ENCODE measurements at regions not wholly inside any gene's neighbourhood (a gene's known extent, or its start where the extent isn't known, plus 50 kb on each side); places are given as distances from the start of the nearest gene placed in this dataset.

- no peaks in the 10 kb centered on the region for H3K4me1 ChIP-seq
- no peak overlapping the region for H3K4me3 ChIP-seq
- no peak for TF ChIP-seq CTCF (IDR thresholded peaks at IDR 0.05)
- no peaks in the 10 kb centered on the region for H3K36me3 ChIP-seq
- H3K27me3 ChIP-seq, result no peaks in the 10 kb centered on the region
- H3K27ac ChIP-seq, result no peak overlapping the region
- no peaks in the 10 kb centered on the region for H3K9me3 ChIP-seq
- no peak for DNase-seq (ENCODE audit: low spot score)
These were observed 659.3 kb upstream of the ARRDC4 start for GRCh38 chr15:97301166-97301565.

- no peaks in the 10 kb centered on the region for H3K9me3 ChIP-seq
- no peak overlapping the region for H3K27ac ChIP-seq
- TF ChIP-seq CTCF (IDR thresholded peaks at IDR 0.05), result no peak
- no peaks in the 10 kb centered on the region for H3K4me1 ChIP-seq
- H3K27me3 ChIP-seq, result no peaks in the 10 kb centered on the region
- no peaks in the 10 kb centered on the region for H3K36me3 ChIP-seq
- DNase-seq (ENCODE audit: low spot score), result no peak
- H3K4me3 ChIP-seq, result no peak overlapping the region
These were observed 644.1 kb upstream of the ARRDC4 start for GRCh38 chr15:97316362-97316761.

GRCh38 chr15:97317163-97317562 is 643.3 kb upstream of the ARRDC4 start:
- Histone ChIP-seq H3K27ac (no peak overlapping the region), H3K27me3 (no peaks in the 10 kb centered on the region), H3K4me1 (no peaks in the 10 kb centered on the region), H3K4me3 (no peak overlapping the region), H3K36me3 (no peaks in the 10 kb centered on the region), H3K9me3 (no peaks in the 10 kb centered on the region)
- no peak for DNase-seq (ENCODE audit: low spot score)
- TF ChIP-seq CTCF (IDR thresholded peaks at IDR 0.05), result no peak

GRCh38 chr15:97319291-97319690 is 641.2 kb upstream of the ARRDC4 start:
- TF ChIP-seq CTCF (IDR thresholded peaks at IDR 0.05), result no peak
- H3K36me3 ChIP-seq, result no peaks in the 10 kb centered on the region
- DNase-seq (ENCODE audit: low spot score), result no peak
- no peaks in the 10 kb centered on the region for H3K27me3 ChIP-seq
- H3K4me3 ChIP-seq, result no peak overlapping the region
- no peaks in the 10 kb centered on the region for H3K9me3 ChIP-seq
- H3K27ac ChIP-seq, result no peak overlapping the region
- no peaks in the 10 kb centered on the region for H3K4me1 ChIP-seq

- Histone ChIP-seq H3K27me3 (no peaks in the 10 kb centered on the region), H3K4me3 (no peak overlapping the region), H3K9me3 (no peaks in the 10 kb centered on the region), H3K4me1 (no peaks in the 10 kb centered on the region), H3K36me3 (no peaks in the 10 kb centered on the region), H3K27ac (no peak overlapping the region)
- no peak for TF ChIP-seq CTCF (IDR thresholded peaks at IDR 0.05)
- no peak for DNase-seq (ENCODE audit: low spot score)
These were observed 614.3 kb upstream of the ARRDC4 start for GRCh38 chr15:97346221-97346620.

- Histone ChIP-seq H3K9me3 (no peaks in the 10 kb centered on the region), H3K4me3 (no peak overlapping the region), H3K27ac (no peak overlapping the region), H3K36me3 (no peaks in the 10 kb centered on the region), H3K4me1 (no peaks in the 10 kb centered on the region), H3K27me3 (no peaks in the 10 kb centered on the region)
- no peak for TF ChIP-seq CTCF (IDR thresholded peaks at IDR 0.05)
- no peak for DNase-seq (ENCODE audit: low spot score)
These were observed 609.7 kb upstream of the ARRDC4 start for GRCh38 chr15:97350813-97351212.
